ENCODE measurements at regions not wholly inside any gene's neighbourhood (a gene's known extent, or its start where the extent isn't known, plus 50 kb on each side); places are given as distances from the start of the nearest gene placed in this dataset.

DNA sequence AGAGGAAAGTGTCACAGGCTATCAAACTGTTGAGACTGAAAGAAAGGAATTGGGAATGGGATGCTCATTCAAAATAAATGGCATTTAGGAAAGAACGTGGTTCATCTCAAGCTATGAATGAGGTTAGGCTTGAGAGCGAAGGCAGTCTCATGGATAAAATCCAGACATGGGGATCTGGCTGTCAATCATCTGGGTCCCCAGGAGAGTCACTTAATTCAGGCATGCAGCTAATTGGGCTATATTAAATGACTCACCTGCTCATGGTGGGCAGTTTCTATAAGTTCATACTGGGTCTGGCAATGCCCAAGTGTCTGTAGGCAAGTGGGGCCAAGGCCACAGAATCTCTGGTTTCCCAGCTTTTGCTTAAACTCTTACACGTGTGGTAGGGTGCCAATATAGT lies 286.5 kb upstream of the SEMA6A start:
- POLR2A ChIA-PET, result interaction anchor here (0.5 kb wide), 1 partner anchor 39 kb away, joined by 4 read pairs; no protein-coding TSS in a partner anchor

DNA sequence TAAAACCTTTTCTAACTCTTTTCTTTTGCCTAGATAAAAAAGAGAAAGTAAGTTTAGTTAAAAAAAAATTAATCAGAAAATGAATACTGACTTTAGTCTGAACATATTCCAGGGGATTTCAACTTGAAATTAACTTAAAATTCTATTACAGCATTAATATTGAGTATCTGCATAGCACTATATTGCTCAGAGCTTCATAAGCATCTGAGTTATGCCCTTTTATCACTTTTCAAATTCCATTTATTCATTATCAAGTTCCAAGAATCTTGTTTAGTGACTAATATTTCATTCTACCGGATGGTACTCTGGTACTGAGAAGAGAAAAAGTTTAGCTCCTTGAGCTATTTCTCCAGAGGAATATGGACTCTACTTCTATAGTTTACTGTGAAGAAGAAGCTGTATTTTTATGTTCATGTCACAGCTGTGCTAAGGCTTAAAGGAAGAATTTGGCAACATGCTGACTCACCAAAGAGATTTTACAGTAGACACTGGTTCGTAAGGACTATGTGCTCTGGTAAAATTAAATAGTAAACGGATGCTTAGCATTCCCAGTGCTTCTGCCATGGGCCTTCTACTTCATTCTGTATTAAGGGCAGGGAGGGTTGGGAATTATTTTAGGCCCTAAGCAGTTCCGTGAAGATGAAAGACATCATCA lies 285.2 kb upstream of the SEMA6A start:
- no peak for ATAC-seq
- ChIA-PET POLR2A (interaction anchor here (0.7 kb wide), 1 partner anchor 286 kb away, joined by 3 read pairs; no protein-coding TSS in a partner anchor), CTCF (no interaction called here)
- Mint-ChIP-seq H3K9me3 (no peaks in the 10 kb centered on the region), H3K27me3 (ENCODE audit: low read depth) (no peaks in the 10 kb centered on the region), H3K4me3 (no peak overlapping the region), H3K36me3 (no peaks in the 10 kb centered on the region), H3K27ac (no peak overlapping the region), H3K4me1 (peaks cover 65% of the 10 kb centered on the region)
- no peak for DNase-seq (ENCODE audit: low spot score)
- TF ChIP-seq TCF7 (CRISPR knock-in tag; IDR thresholded peaks at IDR 0.05; ENCODE audit: low read depth) (no peak), NFATC4 (CRISPR knock-in tag; IDR thresholded peaks at IDR 0.05) (no peak), NFE2L1 (CRISPR knock-in tag; IDR thresholded peaks at IDR 0.05) (no peak)
- TF ChIP-seq, protein P1, sequence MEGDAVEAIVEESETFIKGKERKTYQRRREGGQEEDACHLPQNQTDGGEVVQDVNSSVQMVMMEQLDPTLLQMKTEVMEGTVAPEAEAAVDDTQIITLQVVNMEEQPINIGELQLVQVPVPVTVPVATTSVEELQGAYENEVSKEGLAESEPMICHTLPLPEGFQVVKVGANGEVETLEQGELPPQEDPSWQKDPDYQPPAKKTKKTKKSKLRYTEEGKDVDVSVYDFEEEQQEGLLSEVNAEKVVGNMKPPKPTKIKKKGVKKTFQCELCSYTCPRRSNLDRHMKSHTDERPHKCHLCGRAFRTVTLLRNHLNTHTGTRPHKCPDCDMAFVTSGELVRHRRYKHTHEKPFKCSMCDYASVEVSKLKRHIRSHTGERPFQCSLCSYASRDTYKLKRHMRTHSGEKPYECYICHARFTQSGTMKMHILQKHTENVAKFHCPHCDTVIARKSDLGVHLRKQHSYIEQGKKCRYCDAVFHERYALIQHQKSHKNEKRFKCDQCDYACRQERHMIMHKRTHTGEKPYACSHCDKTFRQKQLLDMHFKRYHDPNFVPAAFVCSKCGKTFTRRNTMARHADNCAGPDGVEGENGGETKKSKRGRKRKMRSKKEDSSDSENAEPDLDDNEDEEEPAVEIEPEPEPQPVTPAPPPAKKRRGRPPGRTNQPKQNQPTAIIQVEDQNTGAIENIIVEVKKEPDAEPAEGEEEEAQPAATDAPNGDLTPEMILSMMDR (IDR thresholded peaks at IDR 0.05), result no peak

More for the DNA sequence above, 286.5 kb upstream of the SEMA6A start:
- H3K27me3 Mint-ChIP-seq (ENCODE audit: low read depth), result no peaks in the 10 kb centered on the region
- no peaks in the 10 kb centered on the region for H3K9me3 Mint-ChIP-seq
- no peak overlapping the region for H3K27ac Mint-ChIP-seq
- DNase-seq (ENCODE audit: low spot score) (no peak), ATAC-seq (no peak)
- CTCF ChIA-PET, result no interaction called here
- TF ChIP-seq SMAD3 (CRISPR knock-in tag; IDR thresholded peaks at IDR 0.05; ENCODE audit: borderline replicate concordance) (no peak), NR2C2 (CRISPR knock-in tag; IDR thresholded peaks at IDR 0.05) (no peak), SMAD4 (CRISPR knock-in tag; IDR thresholded peaks at IDR 0.05) (no peak), STAT6 (CRISPR knock-in tag; conservative IDR thresholded peaks at IDR 0.05; ENCODE audit: low read depth) (no peak), RELA (CRISPR knock-in tag; IDR thresholded peaks at IDR 0.05; ENCODE audit: borderline replicate concordance) (no peak)
- no peak overlapping the region for H3K4me3 Mint-ChIP-seq
- peaks cover 69% of the 10 kb centered on the region for H3K4me1 Mint-ChIP-seq
- H3K36me3 Mint-ChIP-seq, result no peaks in the 10 kb centered on the region

DNA sequence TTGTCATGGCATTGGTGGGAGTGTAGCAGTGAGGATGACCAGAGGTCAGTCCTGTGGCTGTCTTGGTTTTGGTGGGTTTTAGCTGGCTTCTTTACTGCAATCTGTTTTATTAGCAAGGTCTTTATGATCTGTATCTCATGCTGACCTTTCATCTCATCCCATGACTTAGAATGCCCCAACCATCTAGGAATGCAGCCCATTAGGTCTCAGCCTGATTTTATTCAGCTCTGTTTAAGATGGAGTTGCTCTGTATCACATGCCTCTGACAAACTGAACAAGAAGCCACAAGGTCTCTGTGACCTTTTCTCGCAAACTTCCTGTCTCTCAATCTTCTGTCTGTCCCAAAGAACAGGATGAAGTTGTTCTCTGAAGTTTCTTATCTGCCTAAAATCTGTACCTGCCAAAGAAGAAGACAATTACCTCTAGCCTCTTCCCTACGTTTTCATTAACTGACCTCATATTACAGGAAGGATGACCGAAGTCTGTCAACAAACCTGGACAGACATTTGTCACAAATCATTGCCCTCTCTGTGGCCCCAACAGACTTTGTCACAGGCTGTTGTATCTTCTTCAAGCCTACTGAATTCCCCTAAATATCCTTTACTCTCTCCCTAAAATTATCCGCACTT lies 284.2 kb upstream of the SEMA6A start:
- Mint-ChIP-seq H3K27me3 (ENCODE audit: low read depth) (no peaks in the 10 kb centered on the region), H3K27ac (no peak overlapping the region), H3K9me3 (no peaks in the 10 kb centered on the region), H3K4me1 (peaks cover 68% of the 10 kb centered on the region), H3K4me3 (no peak overlapping the region), H3K36me3 (no peaks in the 10 kb centered on the region)
- ChIA-PET POLR2A (no interaction called here), CTCF (interaction anchor here (0.5 kb wide), 1 partner anchor 1285 kb away, joined by 3 read pairs; no protein-coding TSS in a partner anchor)
- no peak for ATAC-seq
- DNase-seq (ENCODE audit: low spot score), result no peak
- TF ChIP-seq NR3C1 (CRISPR knock-in tag; conservative IDR thresholded peaks at IDR 0.05; ENCODE audit: low read depth), result no peak
- TF ChIP-seq, protein P2, sequence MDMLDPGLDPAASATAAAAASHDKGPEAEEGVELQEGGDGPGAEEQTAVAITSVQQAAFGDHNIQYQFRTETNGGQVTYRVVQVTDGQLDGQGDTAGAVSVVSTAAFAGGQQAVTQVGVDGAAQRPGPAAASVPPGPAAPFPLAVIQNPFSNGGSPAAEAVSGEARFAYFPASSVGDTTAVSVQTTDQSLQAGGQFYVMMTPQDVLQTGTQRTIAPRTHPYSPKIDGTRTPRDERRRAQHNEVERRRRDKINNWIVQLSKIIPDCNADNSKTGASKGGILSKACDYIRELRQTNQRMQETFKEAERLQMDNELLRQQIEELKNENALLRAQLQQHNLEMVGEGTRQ (CRISPR knock-in tag; IDR thresholded peaks at IDR 0.05), result no peak
- no peak for TF ChIP-seq NFE2L1 (CRISPR knock-in tag; IDR thresholded peaks at IDR 0.05)
- no peak for TF ChIP-seq AFF4 (CRISPR knock-in tag; IDR thresholded peaks at IDR 0.05; ENCODE audit: borderline replicate concordance)
- no peak for TF ChIP-seq ZNF532 (CRISPR knock-in tag; IDR thresholded peaks at IDR 0.05; ENCODE audit: borderline replicate concordance)
